KOPT-K1 (cell line): ENCODE measurements at regions not wholly inside any gene's neighbourhood (a gene's known extent, or its start where the extent isn't known, plus 50 kb on each side); places are given as distances from the start of the nearest gene placed in this dataset.

Source experiments
- H3K27ac ChIP-seq: fragments of 200-600 bp; sonication (generic); 2 replicates; pipeline ENCODE4 v1.5.1; 2016; ENCODE audit warnings: antibody characterized with exemption, mild to moderate bottlenecking, low read depth, low read length; ENCODE audit not compliant: poor library complexity, severe bottlenecking
- H3K36me3 ChIP-seq: fragments of 200-600 bp; sonication (generic); 2 replicates; pipeline ENCODE4 v1.5.1; 2017; ENCODE audit warnings: antibody characterized with exemption, mild to moderate bottlenecking, low read length, moderate library complexity; ENCODE audit not compliant: insufficient read depth
- H3K9me3 ChIP-seq: fragments of 200-600 bp; sonication (generic); 2 replicates; pipeline ENCODE4 v1.5.1; 2017; ENCODE audit warnings: antibody characterized with exemption, low read length, mild to moderate bottlenecking; ENCODE audit not compliant: insufficient read depth, poor library complexity, severe bottlenecking

DNA sequence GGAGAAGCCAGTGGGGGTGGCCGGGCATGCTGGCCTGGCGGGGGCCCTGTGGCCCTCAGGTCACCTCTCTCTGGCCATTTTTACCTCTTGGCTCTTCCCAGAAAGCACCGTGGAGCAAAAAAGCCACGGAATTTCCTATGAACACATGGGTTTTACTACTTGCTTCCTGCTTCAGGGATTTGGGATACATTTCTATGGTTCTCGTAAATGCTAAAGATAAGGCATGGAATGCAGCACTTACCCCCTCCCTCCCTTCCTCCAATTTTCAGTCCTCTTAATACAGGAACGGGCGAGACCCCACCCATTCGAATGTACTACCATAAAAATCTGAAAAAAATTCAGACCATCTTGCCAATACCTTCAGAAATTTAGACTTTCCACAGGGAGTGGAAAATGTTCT is 279.7 kb downstream of the ARHGAP12 start:
- H3K9me3 ChIP-seq: no peaks in the 10 kb centered on the region
- H3K27ac ChIP-seq: no peak overlapping the region
- H3K36me3 ChIP-seq: no peaks in the 10 kb centered on the region

- no peaks in the 10 kb centered on the region for H3K9me3 ChIP-seq
- H3K36me3 ChIP-seq: no peaks in the 10 kb centered on the region
- H3K27ac ChIP-seq: no peak overlapping the region
Measured at GRCh38 chr10:31647861-31648260, 280.8 kb downstream of the ARHGAP12 start.

GRCh38 chr10:31646519-31646918 is 282.1 kb downstream of the ARHGAP12 start:
- H3K36me3 ChIP-seq: no peaks in the 10 kb centered on the region
- H3K9me3 ChIP-seq: no peaks in the 10 kb centered on the region
- H3K27ac ChIP-seq: no peak overlapping the region

DNA sequence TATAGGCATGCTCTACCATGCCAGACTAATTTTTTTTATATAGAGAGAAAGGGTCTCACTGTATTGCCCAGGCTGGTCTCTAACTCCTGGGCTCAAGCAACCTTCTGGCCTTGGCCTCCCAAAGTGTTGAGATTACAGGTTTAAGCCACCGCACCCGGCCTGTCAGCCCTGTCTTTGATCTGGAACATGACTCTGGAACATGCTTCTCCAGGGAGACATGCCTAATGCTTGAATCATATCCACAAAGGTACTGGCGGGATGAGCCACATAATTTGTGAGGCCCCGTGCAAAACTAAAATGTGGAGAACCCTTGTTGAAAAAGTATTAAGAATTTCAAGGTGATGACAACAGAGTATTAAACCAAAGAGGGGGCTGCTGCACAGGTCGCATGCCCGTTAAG is 282.8 kb downstream of the ARHGAP12 start:
- no peaks in the 10 kb centered on the region for H3K9me3 ChIP-seq
- no peak overlapping the region for H3K27ac ChIP-seq
- no peaks in the 10 kb centered on the region for H3K36me3 ChIP-seq

DNA sequence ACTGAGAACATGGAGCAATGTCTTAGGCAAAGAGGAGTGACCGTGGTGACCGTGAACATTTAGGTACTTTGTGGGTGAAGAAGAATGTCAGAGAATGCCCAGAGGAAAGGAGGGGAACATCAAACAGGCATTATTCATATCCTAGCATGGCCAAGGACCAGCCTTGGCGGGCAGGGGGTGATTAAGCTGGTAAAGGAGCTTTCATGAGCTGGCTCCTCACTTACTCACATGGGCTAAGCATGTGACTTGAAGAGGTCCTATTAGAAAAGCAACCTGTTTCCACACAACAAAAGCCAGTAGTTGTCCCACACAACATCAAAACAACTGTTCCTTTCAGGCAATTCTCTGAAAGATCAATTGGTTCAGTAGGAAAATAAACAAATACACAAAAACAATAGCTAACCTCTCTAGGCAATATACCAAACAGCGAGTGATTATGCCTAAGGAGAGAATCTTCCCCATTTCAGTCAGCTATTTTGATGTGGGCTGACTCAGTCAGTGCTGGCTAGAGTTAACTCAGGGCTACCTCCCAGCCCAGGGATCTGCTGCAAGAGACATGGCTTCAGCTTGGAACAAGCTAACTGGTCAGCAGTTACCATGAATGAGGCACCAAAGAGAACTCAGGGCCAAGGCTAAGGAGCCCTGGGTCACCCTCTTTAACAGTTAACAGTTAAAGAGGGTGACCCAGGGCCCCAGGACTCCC is 283.5 kb downstream of the ARHGAP12 start:
- H3K36me3 ChIP-seq: no peaks in the 10 kb centered on the region
- no peak overlapping the region for H3K27ac ChIP-seq
- H3K9me3 ChIP-seq: no peaks in the 10 kb centered on the region

GRCh38 chr10:31642281-31642680 is 286.4 kb downstream of the ARHGAP12 start:
- Histone ChIP-seq H3K27ac (no peak overlapping the region), H3K9me3 (no peaks in the 10 kb centered on the region), H3K36me3 (no peaks in the 10 kb centered on the region)

- Histone ChIP-seq H3K9me3 (no peaks in the 10 kb centered on the region), H3K27ac (no peak overlapping the region), H3K36me3 (no peaks in the 10 kb centered on the region)
Measured at GRCh38 chr10:31635415-31636065, 293.1 kb downstream of the ARHGAP12 start.

GRCh38 chr10:31635009-31635408 is 293.6 kb downstream of the ARHGAP12 start:
- H3K27ac ChIP-seq: no peak overlapping the region
- no peaks in the 10 kb centered on the region for H3K9me3 ChIP-seq

DNA sequence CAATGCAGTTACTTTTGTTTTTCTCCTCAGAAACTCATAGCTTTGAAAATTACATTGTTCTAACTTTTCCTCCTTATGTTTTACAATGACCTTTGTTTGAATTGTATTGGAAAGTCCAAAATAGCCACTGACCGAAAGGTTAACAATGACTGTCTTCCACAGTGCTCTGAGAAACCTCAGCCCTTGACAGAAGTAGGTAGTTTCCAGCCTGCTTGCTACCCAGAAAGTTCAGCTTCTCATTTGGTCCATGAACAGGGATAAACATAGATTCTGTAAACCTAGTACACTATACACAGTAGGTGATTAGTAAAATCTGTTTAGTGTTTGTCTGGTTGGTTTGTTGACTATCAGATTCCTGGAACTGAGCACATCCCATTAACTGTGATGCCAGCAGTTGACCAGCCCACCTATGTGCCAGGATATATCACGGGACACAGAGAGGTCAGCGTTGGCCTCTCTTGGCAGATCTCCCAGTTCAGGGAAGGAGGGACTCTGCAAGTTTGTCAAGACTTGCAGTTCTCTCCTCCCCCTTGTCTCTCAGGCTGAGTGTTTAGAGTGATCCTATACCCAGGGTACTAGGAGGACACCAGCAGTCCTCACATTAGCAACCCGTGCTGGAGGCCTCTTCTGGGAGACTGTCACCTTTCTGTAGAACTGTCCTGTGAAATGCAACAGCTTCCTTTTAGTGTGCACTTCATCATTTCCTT is 297.6 kb downstream of the ARHGAP12 start:
- peaks cover 7% of the 10 kb centered on the region for H3K9me3 ChIP-seq
- no peaks in the 10 kb centered on the region for H3K36me3 ChIP-seq
- H3K27ac ChIP-seq: no peak overlapping the region

More at GRCh38 chr10:31635009-31635408, 293.6 kb downstream of the ARHGAP12 start:
- H3K36me3 ChIP-seq: no peaks in the 10 kb centered on the region

DNA sequence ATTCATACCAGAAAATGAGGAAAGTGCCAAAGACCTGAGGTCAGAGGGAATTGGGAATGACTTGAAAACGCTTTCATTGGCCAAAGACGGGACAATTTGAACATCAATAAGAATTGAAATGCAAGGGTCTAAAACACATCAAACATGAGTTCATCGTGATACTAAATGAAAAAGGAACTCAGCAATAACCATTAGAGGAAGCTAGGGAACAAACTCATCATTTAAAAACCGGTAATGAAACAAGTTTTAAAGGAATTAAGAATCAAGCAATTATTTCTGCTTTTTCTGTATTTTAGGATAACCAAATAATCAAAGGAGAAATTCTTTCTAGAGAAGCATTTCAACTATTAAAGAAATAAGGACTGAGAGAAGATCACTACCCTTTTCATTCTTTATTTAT is 303.1 kb downstream of the ARHGAP12 start:
- Histone ChIP-seq H3K27ac (no peak overlapping the region), H3K36me3 (no peaks in the 10 kb centered on the region), H3K9me3 (peaks cover 37% of the 10 kb centered on the region)

DNA sequence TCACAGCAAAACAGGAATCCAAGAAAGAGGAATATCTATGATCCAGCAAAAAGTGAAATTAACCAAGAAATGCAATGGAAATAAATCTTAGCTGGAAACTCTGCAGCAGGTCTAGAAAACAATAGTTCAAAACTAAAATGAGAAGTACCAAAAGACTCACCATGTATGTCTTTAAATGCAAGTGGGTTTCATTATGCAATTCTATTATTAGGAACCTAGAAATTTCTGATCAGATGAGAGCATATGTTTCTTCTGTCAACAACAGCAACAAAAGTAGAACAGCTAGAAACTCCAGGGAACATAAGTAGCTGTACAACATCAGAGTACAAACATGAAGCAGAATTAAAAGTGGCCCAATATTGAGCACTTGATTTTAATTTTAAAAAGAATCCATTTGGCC is 304.0 kb downstream of the ARHGAP12 start:
- H3K36me3 ChIP-seq: no peaks in the 10 kb centered on the region
- H3K27ac ChIP-seq: no peak overlapping the region
- peaks cover 37% of the 10 kb centered on the region for H3K9me3 ChIP-seq

DNA sequence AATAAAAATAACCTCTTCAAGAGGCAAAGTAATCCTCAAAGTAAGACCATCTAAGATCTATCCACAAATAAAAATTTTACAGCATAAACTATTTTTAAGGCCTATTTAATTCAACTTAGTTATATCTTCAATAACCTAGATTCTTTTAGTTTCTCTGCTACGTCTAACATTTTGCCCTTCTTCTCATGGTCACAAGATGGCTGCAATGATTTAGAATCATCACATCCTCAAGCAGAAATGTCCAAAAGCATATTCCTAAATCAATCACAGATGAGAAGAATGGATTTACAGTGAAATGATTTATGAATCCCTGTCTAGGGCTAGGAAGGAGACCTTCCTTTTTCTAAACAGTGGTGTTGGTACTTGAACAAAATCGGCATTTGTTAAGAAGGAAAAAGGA is 304.7 kb downstream of the ARHGAP12 start:
- Histone ChIP-seq H3K36me3 (no peaks in the 10 kb centered on the region), H3K27ac (no peak overlapping the region), H3K9me3 (peaks cover 37% of the 10 kb centered on the region)

- Histone ChIP-seq H3K27ac (no peak overlapping the region), H3K9me3 (peaks cover 37% of the 10 kb centered on the region), H3K36me3 (no peaks in the 10 kb centered on the region)
Measured at GRCh38 chr10:31623466-31623865, 304.4 kb downstream of the ZEB1 start.

- no peaks in the 10 kb centered on the region for H3K36me3 ChIP-seq
- H3K9me3 ChIP-seq: peaks cover 37% of the 10 kb centered on the region
- H3K27ac ChIP-seq: no peak overlapping the region
Measured at GRCh38 chr10:31622978-31623377, 304.0 kb downstream of the ZEB1 start.

DNA sequence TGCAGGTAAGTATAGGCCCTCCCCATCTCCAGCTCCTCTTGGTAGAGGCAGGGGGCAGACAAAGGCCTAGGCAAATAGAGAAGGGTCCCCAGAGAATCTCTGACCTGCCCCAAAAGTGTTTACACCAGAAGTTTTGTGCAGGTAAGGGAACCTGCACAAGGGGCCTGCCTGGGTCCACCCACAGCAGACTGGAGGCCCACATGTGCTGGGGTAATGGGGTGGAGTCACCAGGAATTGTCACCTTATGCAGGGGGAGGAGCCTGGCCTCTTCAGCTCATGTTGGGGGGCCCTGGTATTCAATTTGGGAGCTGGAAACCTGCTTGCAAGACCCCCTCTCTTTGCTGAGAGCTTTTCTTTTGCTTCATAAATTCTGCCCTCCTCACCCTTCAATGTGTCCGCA is 302.7 kb downstream of the ZEB1 start:
- no peaks in the 10 kb centered on the region for H3K36me3 ChIP-seq
- no peak overlapping the region for H3K27ac ChIP-seq
- H3K9me3 ChIP-seq: peaks cover 37% of the 10 kb centered on the region
